Caco-2 (cell line): ENCODE measurements at regions not wholly inside any gene's neighbourhood (a gene's known extent, or its start where the extent isn't known, plus 50 kb on each side); places are given as distances from the start of the nearest gene placed in this dataset.

Experiments used
- BruUV-seq: library from RNA; stranded (reverse); fragments of 400-500 nt; replicated peaks from 2 replicates; lab custom pipeline; 2021; lab: Mats Ljungman, UMichigan
- CTCF ChIA-PET: fragments of 300-600 bp; sonication (Branson Sonifier 250); formaldehyde crosslinking; loops from one replicate; lab custom pipeline; 2022; ENCODE audit warnings: antibody characterized with exemption; lab: Charles Lee
- POLR2A ChIA-PET: fragments of 300-600 bp; sonication (Branson Sonifier 250); formaldehyde crosslinking; loops from one replicate; lab custom pipeline; 2022; ENCODE audit warnings: antibody characterized with exemption; lab: Charles Lee
- DNase-seq, 2 experiments: peaks; one replicate each; pipeline versions ENCODE4 v3.0.0 to v3.0.0-alpha.2; 2020 to 2022
- H3K27me3 ChIP-seq: replicated peaks from 2 replicates; pipeline ENCODE4 v1.6.0; 2011; ENCODE audit warnings: low read length; ENCODE audit not compliant: control insufficient read depth, insufficient read depth
- H3K36me3 ChIP-seq: 2 replicates; pipeline ENCODE4 v1.5.1; 2011; ENCODE audit warnings: low read length; ENCODE audit not compliant: control insufficient read depth, insufficient read depth
- H3K4me1 ChIP-seq: fragments of 250-450 bp; sonication (Bioruptor Pico); 2 replicates; pipeline ENCODE4 v1.5.1; 2020; ENCODE audit warnings: mild to moderate bottlenecking
- H3K4me3 ChIP-seq: 2 replicates; pipeline ENCODE4 v1.5.1; 2011; ENCODE audit warnings: low read depth, mild to moderate bottlenecking, control low read depth, low read length
- H3K9me3 ChIP-seq: fragments of 250-450 bp; sonication (Bioruptor Pico); 2 replicates; pipeline ENCODE4 v1.5.1; 2020; ENCODE audit warnings: mild to moderate bottlenecking, moderate library complexity
- H3K27ac Mint-ChIP-seq: one replicate; pipeline ENCODE4 v1.8.0; 2022; ENCODE audit warnings: mixed read lengths; ENCODE audit not compliant: unreplicated experiment
- H3K27me3 Mint-ChIP-seq: one replicate; pipeline ENCODE4 v1.8.0; 2022; ENCODE audit warnings: mixed read lengths; ENCODE audit not compliant: insufficient read depth, unreplicated experiment
- H3K36me3 Mint-ChIP-seq: one replicate; pipeline ENCODE4 v1.8.0; 2022; ENCODE audit warnings: mild to moderate bottlenecking, mixed read lengths; ENCODE audit not compliant: insufficient read depth, unreplicated experiment
- H3K4me1 Mint-ChIP-seq: one replicate; pipeline ENCODE4 v1.8.0; 2022; ENCODE audit warnings: low read depth, mixed read lengths; ENCODE audit not compliant: unreplicated experiment
- H3K4me3 Mint-ChIP-seq: one replicate; pipeline ENCODE4 v1.8.0; 2022; ENCODE audit warnings: mild to moderate bottlenecking, moderate library complexity, mixed read lengths; ENCODE audit not compliant: unreplicated experiment
- H3K9me3 Mint-ChIP-seq: one replicate; pipeline ENCODE4 v1.8.0; 2022; ENCODE audit warnings: mixed read lengths; ENCODE audit not compliant: unreplicated experiment
- CTCF ChIP-seq, 2 experiments: fragments of 200-600 bp in 1 of 2; IDR thresholded peaks; 1 replicate in 1 of 2; 2 replicates in 1 of 2; pipeline versions ENCODE4 v1.5.1 to v1.8.0; 2011 to 2022; ENCODE audit warnings: antibody characterized with exemption in 1 of 2, control low read depth in 1 of 2, inconsistent platforms in 1 of 2, low read depth in 1 of 2, low read length in 1 of 2, mild to moderate bottlenecking in 1 of 2, moderate library complexity in 1 of 2; ENCODE audit not compliant: insufficient read depth in 1 of 2, severe bottlenecking in 1 of 2, unreplicated experiment in 1 of 2
- intact Hi-C: fragments of 100-400 bp; cut with micrococcal nuclease; formaldehyde crosslinking; loops from one replicate; pipeline ENCODE4 v1.10.0; 2022; ENCODE audit not compliant: unreplicated experiment

GRCh38 chr18:75874401-75875089 is 447.0 kb upstream of the SMIM21 start:
- POLR2A ChIA-PET = no interaction called here
- CTCF ChIA-PET = no interaction called here
- no peaks in the 10 kb centered on the region for H3K27me3 ChIP-seq

GRCh38 chr18:75871596-75871995 is 444.1 kb upstream of the SMIM21 start:
- POLR2A ChIA-PET = no interaction called here
- Histone ChIP-seq H3K4me1 (no peaks in the 10 kb centered on the region), H3K36me3 (no peaks in the 10 kb centered on the region), H3K9me3 (no peaks in the 10 kb centered on the region), H3K4me3 (no peak overlapping the region), H3K27me3 (no peaks in the 10 kb centered on the region)
- intact Hi-C loops = no loop called here
- CTCF ChIA-PET = no interaction called here
- no peak for DNase-seq
- H3K4me3 Mint-ChIP-seq = no peak overlapping the region
- H3K9me3 Mint-ChIP-seq = no peaks in the 10 kb centered on the region
- no peak for TF ChIP-seq CTCF (IDR thresholded peaks at IDR 0.05; ENCODE audit: insufficient read depth in 1 of 2, low read depth in 1 of 2, low read length in 1 of 2, severe bottlenecking in 1 of 2, unreplicated experiment in 1 of 2)
- no TSS peak for BruUV-seq
- H3K27ac Mint-ChIP-seq = no peak overlapping the region
- no peaks in the 10 kb centered on the region for H3K4me1 Mint-ChIP-seq
- H3K27me3 Mint-ChIP-seq = peaks cover 4% of the 10 kb centered on the region
- no peaks in the 10 kb centered on the region for H3K36me3 Mint-ChIP-seq

More at GRCh38 chr18:75874401-75875089, 447.0 kb upstream of the SMIM21 start:
- intact Hi-C loops = no loop called here
- Histone ChIP-seq H3K4me1 (no peaks in the 10 kb centered on the region), H3K9me3 (no peaks in the 10 kb centered on the region), H3K36me3 (no peaks in the 10 kb centered on the region), H3K4me3 (no peak overlapping the region)
- Mint-ChIP-seq H3K36me3 (no peaks in the 10 kb centered on the region), H3K27me3 (peaks cover 4% of the 10 kb centered on the region), H3K27ac (no peak overlapping the region), H3K9me3 (no peaks in the 10 kb centered on the region), H3K4me3 (no peak overlapping the region), H3K4me1 (no peaks in the 10 kb centered on the region)
- no TSS peak for BruUV-seq
- no peak for DNase-seq
- TF ChIP-seq CTCF (IDR thresholded peaks at IDR 0.05; ENCODE audit: insufficient read depth in 1 of 2, low read depth in 1 of 2, low read length in 1 of 2, severe bottlenecking in 1 of 2, unreplicated experiment in 1 of 2) = no peak

- TF ChIP-seq CTCF (IDR thresholded peaks at IDR 0.05; ENCODE audit: insufficient read depth in 1 of 2, low read depth in 1 of 2, low read length in 1 of 2, severe bottlenecking in 1 of 2, unreplicated experiment in 1 of 2) = no peak
- no TSS peak for BruUV-seq
- CTCF ChIA-PET = no interaction called here
- no peaks in the 10 kb centered on the region for H3K36me3 ChIP-seq
- DNase-seq = no peak
- no peaks in the 10 kb centered on the region for H3K9me3 ChIP-seq
- no peak overlapping the region for H3K4me3 ChIP-seq
- POLR2A ChIA-PET = no interaction called here
- no peaks in the 10 kb centered on the region for H3K27me3 ChIP-seq
- Mint-ChIP-seq H3K4me3 (no peak overlapping the region), H3K9me3 (no peaks in the 10 kb centered on the region), H3K27me3 (peaks cover 9% of the 10 kb centered on the region), H3K36me3 (no peaks in the 10 kb centered on the region), H3K27ac (no peak overlapping the region), H3K4me1 (no peaks in the 10 kb centered on the region)
- no peaks in the 10 kb centered on the region for H3K4me1 ChIP-seq
- intact Hi-C loops = no loop called here
Observed at GRCh38 chr18:75869162-75869561, 441.7 kb upstream of the SMIM21 start.
